Activated naive CD8-positive, alpha-beta T cell treated with anti-CD3 and anti-CD28 coated beads for 36 hours (primary cell): ENCODE measurements at regions not wholly inside any gene's neighbourhood (a gene's known extent, or its start where the extent isn't known, plus 50 kb on each side); places are given as distances from the start of the nearest gene placed in this dataset.

Experiments
- DNase-seq: peaks from one replicate; pipeline ENCODE4 v3.0.0; 2021
- H3K27ac Mint-ChIP-seq: one replicate; pipeline ENCODE4 v1.8.0; 2022; ENCODE audit warnings: mild to moderate bottlenecking, moderate library complexity, mixed read lengths
- H3K27me3 Mint-ChIP-seq: one replicate; pipeline ENCODE4 v1.8.0; 2022; ENCODE audit warnings: mild to moderate bottlenecking, mixed read lengths
- H3K36me3 Mint-ChIP-seq: one replicate; pipeline ENCODE4 v1.8.0; 2021; ENCODE audit warnings: mild to moderate bottlenecking, mixed read lengths
- H3K4me1 Mint-ChIP-seq: one replicate; pipeline ENCODE4 v1.8.0; 2021; ENCODE audit warnings: mixed read lengths
- H3K4me3 Mint-ChIP-seq: one replicate; pipeline ENCODE4 v1.8.0; 2022; ENCODE audit warnings: mild to moderate bottlenecking, moderate library complexity, mixed read lengths
- H3K9me3 Mint-ChIP-seq: one replicate; pipeline ENCODE4 v1.8.0; 2022; ENCODE audit warnings: mixed read lengths

- Mint-ChIP-seq H3K36me3 (no peaks in the 10 kb centered on the region), H3K9me3 (peaks cover 1% of the 10 kb centered on the region), H3K27me3 (peaks cover 16% of the 10 kb centered on the region), H3K27ac (no peak overlapping the region), H3K4me3 (no peak overlapping the region), H3K4me1 (peaks cover 3% of the 10 kb centered on the region)
- DNase-seq, result no peak
These were observed 172.5 kb upstream of the SHH start for GRCh38 chr7:155984609-155985405.

DNA sequence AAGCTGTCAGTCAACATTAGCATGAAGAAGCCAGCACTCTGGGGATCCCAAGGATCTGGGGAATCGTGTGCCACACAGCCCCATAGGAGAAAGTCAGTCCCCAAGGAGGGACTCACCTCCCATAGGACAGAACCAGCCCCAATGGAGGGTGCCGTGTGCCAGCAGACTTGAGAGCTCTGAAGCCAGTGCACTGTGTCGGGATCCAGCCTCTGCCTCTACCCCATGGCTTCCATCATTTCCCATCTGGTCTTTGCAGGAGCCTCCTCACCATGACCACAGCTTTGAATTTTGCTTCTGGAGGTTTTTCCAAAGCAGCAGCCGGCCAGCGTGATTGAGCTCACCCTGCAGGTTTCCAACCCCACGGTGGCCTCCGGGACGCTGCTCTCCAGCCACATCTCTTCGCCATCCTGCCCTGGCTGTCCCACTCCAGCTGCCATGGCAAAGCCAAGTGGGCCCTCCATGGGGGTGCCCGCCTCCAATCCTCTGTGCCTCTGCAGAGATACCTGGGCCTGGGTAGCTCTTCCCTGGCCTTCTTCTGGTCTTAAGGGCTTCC lies 171.8 kb upstream of the SHH start:
- Mint-ChIP-seq H3K4me3 (no peak overlapping the region), H3K27me3 (peaks cover 11% of the 10 kb centered on the region), H3K4me1 (peaks cover 3% of the 10 kb centered on the region), H3K36me3 (no peaks in the 10 kb centered on the region), H3K27ac (no peak overlapping the region), H3K9me3 (no peaks in the 10 kb centered on the region)
- no peak for DNase-seq

- H3K4me1 Mint-ChIP-seq, result no peaks in the 10 kb centered on the region
- no peak overlapping the region for H3K4me3 Mint-ChIP-seq
- no peaks in the 10 kb centered on the region for H3K9me3 Mint-ChIP-seq
- H3K27me3 Mint-ChIP-seq, result peaks cover 11% of the 10 kb centered on the region
- no peaks in the 10 kb centered on the region for H3K36me3 Mint-ChIP-seq
- no peak for DNase-seq
- no peak overlapping the region for H3K27ac Mint-ChIP-seq
These were observed 171.0 kb upstream of the SHH start for GRCh38 chr7:155983176-155983815.

GRCh38 chr7:155981703-155982102 lies 169.4 kb upstream of the SHH start:
- H3K4me1 Mint-ChIP-seq, result no peaks in the 10 kb centered on the region
- H3K36me3 Mint-ChIP-seq, result no peaks in the 10 kb centered on the region
- peaks cover 16% of the 10 kb centered on the region for H3K27me3 Mint-ChIP-seq
- no peak overlapping the region for H3K27ac Mint-ChIP-seq
- no peak overlapping the region for H3K4me3 Mint-ChIP-seq
- no peak for DNase-seq
- no peaks in the 10 kb centered on the region for H3K9me3 Mint-ChIP-seq

- Mint-ChIP-seq H3K9me3 (no peaks in the 10 kb centered on the region), H3K4me1 (no peaks in the 10 kb centered on the region), H3K4me3 (no peak overlapping the region), H3K27me3 (peaks cover 11% of the 10 kb centered on the region), H3K36me3 (no peaks in the 10 kb centered on the region), H3K27ac (no peak overlapping the region)
- DNase-seq, result no peak
These were observed 168.6 kb upstream of the SHH start for GRCh38 chr7:155980841-155981240.

GRCh38 chr7:155979994-155980393 lies 167.7 kb upstream of the SHH start:
- Mint-ChIP-seq H3K27me3 (peaks cover 13% of the 10 kb centered on the region), H3K4me3 (no peak overlapping the region), H3K4me1 (no peaks in the 10 kb centered on the region), H3K27ac (no peak overlapping the region), H3K36me3 (no peaks in the 10 kb centered on the region), H3K9me3 (no peaks in the 10 kb centered on the region)
- DNase-seq, result no peak

- H3K9me3 Mint-ChIP-seq, result no peaks in the 10 kb centered on the region
- H3K27ac Mint-ChIP-seq, result no peak overlapping the region
- peaks cover 14% of the 10 kb centered on the region for H3K27me3 Mint-ChIP-seq
- no peak overlapping the region for H3K4me3 Mint-ChIP-seq
- no peaks in the 10 kb centered on the region for H3K36me3 Mint-ChIP-seq
- no peaks in the 10 kb centered on the region for H3K4me1 Mint-ChIP-seq
- no peak for DNase-seq
These were observed 167.3 kb upstream of the SHH start for GRCh38 chr7:155979566-155979965.

DNA sequence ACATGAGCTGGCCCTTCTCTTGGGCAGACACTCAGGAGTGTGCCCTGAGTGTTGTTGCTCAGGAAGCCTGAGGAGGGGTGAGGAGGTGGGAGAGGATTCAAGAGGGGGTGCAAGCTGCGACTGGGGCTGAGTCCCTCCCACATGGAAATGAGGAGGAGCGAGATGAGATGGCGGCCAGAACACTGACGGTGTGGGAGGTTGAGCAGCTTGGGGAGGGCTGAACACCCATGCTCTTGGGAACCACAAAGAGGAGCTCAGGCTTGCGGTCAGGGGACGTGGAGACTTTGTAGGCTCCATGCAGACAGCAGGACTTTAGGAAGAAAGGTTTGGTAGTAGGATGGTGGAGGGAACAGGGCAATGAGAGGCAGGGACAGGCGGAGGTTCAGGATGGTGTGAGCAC lies 163.2 kb upstream of the SHH start:
- H3K9me3 Mint-ChIP-seq, result no peaks in the 10 kb centered on the region
- DNase-seq, result no peak
- H3K27me3 Mint-ChIP-seq, result peaks cover 10% of the 10 kb centered on the region

DNA sequence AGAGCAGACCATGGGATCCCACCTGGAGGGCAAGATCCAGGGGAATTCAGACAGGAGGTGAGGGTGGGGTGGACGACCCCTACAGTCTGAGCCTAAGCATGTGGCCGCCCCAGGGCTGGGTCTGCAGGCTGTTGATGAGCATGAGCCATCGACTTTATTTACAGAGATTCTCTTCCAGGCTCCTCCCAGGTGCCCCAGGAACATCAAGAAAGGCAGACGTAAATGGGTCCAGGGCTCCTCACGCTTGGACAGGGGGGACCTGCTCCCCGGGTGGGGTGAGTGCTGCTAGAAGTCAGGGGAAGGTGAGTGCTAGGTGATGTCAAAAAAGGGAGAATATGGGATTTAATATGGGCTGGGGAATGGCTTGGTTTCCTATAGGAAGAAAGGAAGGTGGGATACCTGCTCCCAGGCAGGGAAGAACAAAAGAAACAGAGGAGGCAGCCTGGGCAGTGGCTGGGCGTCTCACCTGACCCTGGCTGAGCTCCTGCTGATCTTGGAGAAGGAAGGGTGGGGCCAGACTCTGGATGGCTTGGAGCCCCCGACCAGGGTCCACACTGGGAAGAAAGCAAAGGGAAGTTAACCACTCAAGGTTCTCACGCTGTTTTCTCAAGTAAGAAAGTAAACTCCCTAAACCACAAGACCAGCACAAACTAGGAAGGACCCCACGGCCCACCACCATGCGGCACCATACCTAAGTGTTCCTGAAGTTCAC lies 162.1 kb upstream of the SHH start:
- Mint-ChIP-seq H3K4me3 (no peak overlapping the region), H3K9me3 (no peaks in the 10 kb centered on the region), H3K4me1 (peaks cover 7% of the 10 kb centered on the region), H3K27me3 (peaks cover 8% of the 10 kb centered on the region), H3K36me3 (no peaks in the 10 kb centered on the region), H3K27ac (no peak overlapping the region)
- DNase-seq, result no peak

More for the DNA sequence above, 163.2 kb upstream of the SHH start:
- Mint-ChIP-seq H3K4me1 (peaks cover 6% of the 10 kb centered on the region), H3K36me3 (no peaks in the 10 kb centered on the region), H3K4me3 (no peak overlapping the region), H3K27ac (no peak overlapping the region)

DNA sequence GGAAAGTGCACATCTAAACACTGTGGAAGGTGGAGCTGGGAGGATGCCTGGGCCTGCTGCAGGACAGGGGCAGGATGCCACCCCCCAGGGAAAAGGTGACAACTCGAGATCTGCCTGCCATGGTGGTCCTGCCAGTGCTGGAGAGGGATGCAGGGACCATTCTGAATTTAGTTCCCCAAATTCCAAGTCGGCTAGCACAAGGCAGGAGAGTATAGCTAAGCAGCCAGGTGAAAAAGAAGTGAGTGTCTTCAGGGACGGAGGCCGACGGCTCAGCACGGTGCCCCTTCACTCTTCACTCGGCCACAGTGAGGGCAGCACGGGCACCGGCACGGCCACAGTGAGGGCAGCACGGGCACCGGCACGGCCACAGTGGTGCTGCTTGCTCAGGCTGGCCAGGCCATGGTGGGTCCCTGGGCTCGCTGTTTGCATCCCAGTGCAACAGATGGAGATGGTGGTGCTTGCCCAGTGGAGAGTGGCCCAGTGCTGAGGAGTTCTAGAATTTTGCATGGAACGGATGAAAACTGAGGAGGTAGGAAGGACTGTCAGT lies 161.3 kb upstream of the SHH start:
- Mint-ChIP-seq H3K36me3 (no peaks in the 10 kb centered on the region), H3K4me1 (peaks cover 7% of the 10 kb centered on the region), H3K27ac (no peak overlapping the region), H3K27me3 (peaks cover 8% of the 10 kb centered on the region), H3K9me3 (no peaks in the 10 kb centered on the region), H3K4me3 (no peak overlapping the region)
- no peak for DNase-seq

DNA sequence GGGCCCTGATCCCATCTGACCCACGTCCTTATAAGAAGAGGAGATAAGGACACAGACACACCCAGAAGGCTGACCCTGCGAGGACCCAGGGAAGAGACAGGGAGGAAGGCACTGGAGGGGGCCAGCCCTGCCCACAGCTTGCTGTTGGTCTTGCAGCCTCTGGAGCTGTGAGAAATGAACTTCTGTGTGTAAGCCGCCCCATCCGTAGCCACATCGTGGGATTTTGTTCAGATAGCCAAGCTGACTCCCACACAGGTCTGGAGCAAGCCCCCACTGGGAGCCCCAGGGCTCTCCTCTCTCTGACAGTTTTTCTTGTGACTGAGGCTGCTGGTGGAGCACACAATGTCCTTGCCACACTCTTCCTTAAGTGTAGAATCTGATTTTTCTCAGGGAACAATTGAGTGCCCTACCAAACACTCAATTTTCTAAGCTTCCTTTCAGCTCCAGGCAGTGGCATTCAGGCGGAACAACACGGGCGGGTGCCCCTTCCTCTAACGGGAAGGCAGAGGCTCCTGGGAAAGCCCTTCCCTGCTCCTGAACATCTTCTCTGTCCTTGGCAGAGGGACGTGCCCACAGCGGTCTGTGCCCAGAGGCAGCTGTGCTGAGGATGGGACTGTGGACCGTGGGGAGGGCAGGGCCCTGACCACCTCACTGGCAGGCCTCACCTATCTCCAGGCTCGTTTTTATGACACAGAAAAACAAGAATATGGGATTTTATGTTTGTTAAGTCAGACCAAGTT lies 160.6 kb upstream of the SHH start:
- no peak for DNase-seq
- Mint-ChIP-seq H3K9me3 (peaks cover 3% of the 10 kb centered on the region), H3K27ac (no peak overlapping the region), H3K36me3 (no peaks in the 10 kb centered on the region), H3K27me3 (peaks cover 5% of the 10 kb centered on the region), H3K4me3 (no peak overlapping the region), H3K4me1 (peaks cover 7% of the 10 kb centered on the region)

- Mint-ChIP-seq H3K9me3 (peaks cover 3% of the 10 kb centered on the region), H3K36me3 (no peaks in the 10 kb centered on the region), H3K27ac (no peak overlapping the region), H3K27me3 (peaks cover 3% of the 10 kb centered on the region), H3K4me1 (peaks cover 7% of the 10 kb centered on the region), H3K4me3 (no peak overlapping the region)
- no peak for DNase-seq
These were observed 160.0 kb upstream of the SHH start for GRCh38 chr7:155972247-155972646.

- Mint-ChIP-seq H3K27me3 (peaks cover 3% of the 10 kb centered on the region), H3K4me1 (peaks cover 7% of the 10 kb centered on the region), H3K36me3 (no peaks in the 10 kb centered on the region), H3K4me3 (no peak overlapping the region), H3K9me3 (peaks cover 3% of the 10 kb centered on the region), H3K27ac (no peak overlapping the region)
- no peak for DNase-seq
These were observed 159.0 kb upstream of the SHH start for GRCh38 chr7:155971180-155971770.

DNA sequence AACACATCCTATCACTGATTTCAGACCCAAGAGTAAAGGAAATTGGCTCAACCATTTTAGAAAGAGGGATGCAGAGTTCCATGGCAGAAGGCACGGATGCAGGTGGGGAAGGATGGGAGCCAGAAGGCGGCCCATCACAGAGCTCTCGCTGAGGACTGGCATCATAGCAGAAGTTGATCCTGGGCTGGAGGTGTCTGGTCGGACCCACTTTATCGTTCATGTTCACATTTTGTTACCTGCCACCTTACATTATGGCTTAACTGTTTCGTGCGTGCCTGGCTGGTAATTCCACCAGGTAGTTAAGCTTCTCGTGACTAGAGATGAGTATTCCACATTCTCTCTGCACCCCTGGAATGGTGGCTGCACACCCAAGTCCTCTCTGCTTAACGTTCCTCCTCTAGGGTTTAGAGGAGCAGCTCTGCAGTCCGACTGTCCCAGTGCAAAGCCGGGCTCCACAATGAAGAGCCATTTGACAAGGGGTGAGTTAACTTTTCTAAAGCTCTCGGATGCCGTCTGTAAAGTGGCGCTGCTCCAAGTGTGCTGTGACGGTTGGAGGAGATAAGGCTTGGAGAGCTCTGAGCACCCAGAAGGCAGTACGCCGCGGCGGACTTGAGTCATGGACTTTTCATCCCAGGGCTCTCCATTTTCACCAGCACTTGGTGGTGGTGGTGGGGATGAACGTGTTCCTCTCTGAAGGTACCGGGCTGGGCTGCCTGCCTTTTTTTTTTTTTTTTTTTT lies 157.1 kb upstream of the SHH start:
- H3K27ac Mint-ChIP-seq, result no peak overlapping the region
- H3K4me1 Mint-ChIP-seq, result peaks cover 12% of the 10 kb centered on the region
- H3K4me3 Mint-ChIP-seq, result no peak overlapping the region
- no peaks in the 10 kb centered on the region for H3K36me3 Mint-ChIP-seq
- H3K9me3 Mint-ChIP-seq, result peaks cover 3% of the 10 kb centered on the region
- H3K27me3 Mint-ChIP-seq, result peaks cover 8% of the 10 kb centered on the region
- no peak for DNase-seq
